HG02642 (cell line): ENCODE measurements at regions not wholly inside any gene's neighbourhood (a gene's known extent, or its start where the extent isn't known, plus 50 kb on each side); places are given as distances from the start of the nearest gene placed in this dataset.
"Not testable (repeated sequence)": the region's sequence is repeated elsewhere in the genome, so short reads cannot be mapped to it uniquely, and the experiment has no call there.

Experiments used
- ATAC-seq: cut with Tn5 transposase; IDR thresholded peaks from one replicate; pipeline ENCODE4 v1.9.1; 2021; ENCODE audit warnings: mild to moderate bottlenecking; ENCODE audit not compliant: unreplicated experiment, poor library complexity

DNA sequence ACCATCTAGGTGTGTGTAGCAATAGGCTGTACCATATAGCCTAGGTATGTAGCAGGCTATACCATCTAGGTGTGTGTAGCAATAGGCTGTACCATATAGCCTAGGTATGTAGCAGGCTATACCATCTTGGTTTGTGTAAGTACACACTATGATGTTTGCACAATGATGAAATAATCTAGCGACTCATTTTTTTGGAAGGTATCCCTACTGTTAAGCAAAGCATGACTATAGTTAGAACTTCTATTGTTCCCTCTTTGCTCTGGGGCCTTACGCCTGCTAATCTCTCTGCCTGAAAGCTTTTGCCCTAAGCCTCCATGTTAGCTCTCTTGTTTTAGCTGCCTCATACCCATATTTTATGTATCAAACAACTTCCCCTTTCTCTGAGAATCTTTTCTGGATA is 563.3 kb downstream of the PIK3C3 start:
- not testable (repeated sequence) for ATAC-seq

DNA sequence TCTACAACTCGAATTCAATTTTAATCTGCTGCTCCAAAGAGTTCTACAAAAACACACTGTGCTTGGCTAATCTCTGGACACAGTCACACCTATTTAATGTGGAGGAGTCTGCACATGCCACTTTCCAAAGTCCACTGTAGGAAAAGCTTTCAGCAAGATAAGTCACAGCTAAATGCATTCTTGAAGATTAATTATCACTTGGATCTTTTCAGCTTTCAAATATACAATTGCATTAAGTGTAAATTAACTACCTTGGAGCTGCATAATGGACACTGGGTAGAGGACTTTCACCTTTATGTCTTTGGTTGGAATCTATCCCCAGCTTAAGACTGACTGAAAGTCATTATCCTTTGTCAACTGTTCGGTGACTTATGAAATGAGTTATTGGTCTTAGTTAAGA is 565.1 kb downstream of the PIK3C3 start:
- ATAC-seq, result no peak

DNA sequence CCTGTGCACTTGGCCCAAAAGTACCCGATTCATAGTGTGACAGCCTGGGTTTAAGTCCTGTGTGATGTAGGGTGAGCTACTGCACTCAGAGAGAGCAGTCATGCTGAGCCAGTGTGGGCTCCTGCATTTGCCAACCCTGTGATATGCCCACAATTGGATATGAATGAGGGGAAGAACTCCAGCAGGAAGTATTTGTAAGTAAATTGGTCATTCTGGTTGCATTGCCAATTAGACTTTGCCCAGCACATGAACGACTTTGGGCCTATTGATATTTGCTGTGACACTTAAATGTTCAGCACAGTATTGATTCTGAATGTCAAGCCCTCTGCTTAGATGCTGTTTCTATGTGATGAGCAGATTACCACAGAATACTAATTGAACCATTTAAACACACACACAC is 570.9 kb downstream of the PIK3C3 start:
- no peak for ATAC-seq

DNA sequence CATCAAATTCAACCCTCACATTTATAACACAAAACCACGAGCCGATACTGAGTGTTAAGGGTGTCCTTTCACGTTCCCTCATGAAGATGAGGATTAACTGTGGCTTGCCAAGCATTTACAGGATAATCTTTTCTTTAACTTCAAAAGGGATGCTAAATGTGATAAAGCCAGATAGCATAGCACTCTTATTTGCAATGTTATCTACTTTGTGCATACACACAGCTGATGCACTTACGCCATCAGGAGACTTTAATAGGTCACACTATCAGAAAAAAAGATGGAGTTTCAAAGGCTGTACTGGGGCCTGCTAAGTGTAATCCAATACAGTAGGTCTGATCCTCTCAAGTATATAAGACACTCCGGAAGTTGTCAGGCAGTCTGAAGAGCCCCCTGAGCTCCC is 572.7 kb downstream of the PIK3C3 start:
- ATAC-seq, result no peak

DNA sequence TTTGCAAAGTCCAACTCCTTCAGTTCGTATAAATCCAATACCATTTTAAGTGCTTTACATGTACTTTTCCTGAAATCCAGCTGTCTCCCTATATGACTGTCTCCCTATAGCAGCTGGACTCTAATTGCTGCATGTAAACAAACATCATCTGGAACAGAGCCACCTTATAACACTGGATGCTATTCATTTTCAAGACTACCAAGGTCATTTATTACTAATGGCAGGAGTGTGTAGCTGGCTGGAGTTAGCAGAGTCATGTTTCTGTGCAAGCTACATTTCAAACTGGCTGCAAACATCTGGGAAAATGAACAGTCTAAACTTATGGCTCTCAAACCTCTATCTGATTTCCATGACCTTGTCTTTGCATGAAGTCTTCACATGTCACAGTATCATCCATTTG is 575.2 kb downstream of the PIK3C3 start:
- no peak for ATAC-seq

DNA sequence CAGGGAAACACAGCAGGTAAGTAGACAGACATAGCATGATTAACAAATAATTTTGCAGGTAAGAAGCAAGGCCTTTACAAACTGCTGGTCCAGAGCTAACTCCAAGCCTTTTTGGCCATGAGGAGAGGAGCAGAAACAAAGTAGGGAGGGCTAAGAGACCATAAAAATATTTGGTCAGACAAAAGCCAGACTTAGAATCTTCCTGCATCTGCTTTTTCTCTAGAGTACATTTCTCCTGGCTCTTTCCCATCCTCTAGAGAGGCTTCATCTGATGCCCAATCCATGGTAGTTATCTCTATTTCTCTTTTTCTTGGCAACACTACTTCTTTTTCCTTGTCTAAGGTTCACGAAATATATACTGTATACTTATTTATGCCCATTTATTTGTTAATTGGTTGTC is 577.1 kb downstream of the PIK3C3 start:
- no peak for ATAC-seq

DNA sequence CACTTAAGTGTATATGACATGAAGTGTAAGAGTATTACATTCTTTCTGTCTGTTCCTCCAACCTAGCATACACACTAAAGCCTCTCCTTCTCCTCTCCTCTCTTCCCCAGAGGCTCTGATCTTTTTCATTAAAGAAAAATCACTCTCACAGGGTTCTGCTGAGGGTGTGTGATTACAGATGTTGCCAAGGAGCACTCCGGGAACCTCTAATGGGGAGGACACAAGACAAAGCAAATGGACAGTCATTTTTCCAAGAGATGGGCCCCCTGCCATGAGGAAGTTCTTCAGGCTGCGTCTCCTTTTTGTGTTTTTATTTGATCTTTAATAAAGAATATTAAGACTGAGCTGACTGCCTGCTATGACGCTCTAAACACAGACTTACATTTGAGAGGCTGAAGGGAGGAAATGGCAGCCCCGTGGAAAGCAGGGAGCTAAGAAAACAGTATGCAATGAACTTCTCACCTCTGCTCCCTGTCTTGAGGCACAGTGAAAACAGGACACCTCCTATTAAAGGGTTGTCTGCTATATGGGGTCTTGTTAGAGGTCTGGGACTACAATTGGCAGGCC is 578.1 kb downstream of the PIK3C3 start:
- no peak for ATAC-seq

DNA sequence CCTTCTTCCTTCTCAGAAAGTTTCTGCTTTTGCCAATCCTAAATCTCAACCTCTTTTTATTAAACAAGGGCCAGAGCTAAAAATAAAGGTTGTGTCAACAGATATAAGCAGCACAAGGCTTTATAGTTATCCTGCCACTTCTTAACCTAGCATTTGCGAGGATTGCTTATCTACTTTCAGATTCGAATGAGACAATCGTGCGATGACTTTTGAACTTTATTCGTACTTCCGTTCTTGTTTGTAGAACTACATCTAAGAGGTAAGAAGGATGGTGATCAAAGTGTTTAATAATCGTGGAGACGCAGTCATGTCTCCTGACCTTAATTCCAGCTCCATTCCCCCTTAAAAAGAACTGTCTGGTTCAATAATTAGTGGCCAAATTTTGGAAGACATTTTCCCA is 578.6 kb downstream of the PIK3C3 start:
- ATAC-seq, result no peak

DNA sequence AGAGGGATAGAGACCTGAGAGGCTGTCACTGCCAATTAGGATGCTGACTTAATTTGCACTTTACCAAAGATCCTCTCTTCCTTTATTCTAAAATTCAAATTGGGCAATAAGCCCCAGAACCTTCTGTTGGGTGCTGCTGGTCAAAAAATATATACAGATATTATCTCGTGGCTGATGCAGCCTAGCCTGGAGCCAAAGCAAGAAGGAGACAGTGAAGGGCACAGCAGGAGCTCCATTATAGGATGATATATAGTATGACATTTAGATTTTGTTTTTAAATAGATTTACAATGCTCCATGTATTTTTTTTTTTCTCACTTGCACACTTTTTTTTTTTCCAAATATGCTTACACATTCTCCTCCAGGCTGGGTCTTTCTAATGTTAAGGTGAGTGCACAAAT is 579.3 kb downstream of the PIK3C3 start:
- ATAC-seq, result no peak

DNA sequence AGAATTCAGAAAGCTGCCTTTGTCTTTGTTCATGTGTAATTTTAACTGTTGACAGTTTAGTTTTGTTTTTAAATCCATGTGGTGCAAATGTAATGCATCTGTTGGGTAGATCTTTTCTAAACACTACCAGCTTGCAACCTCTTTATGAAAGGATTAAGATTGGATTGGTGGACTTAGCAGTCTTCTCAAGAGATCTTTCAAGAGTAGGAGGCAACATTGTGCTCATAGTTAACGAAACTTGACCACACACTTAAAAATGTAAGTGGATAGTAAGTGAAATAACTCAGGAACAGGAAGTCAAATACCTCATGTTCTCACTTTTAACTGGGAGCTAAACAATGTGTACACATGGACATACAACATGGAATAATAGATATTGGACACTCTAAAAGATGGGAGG is 579.0 kb downstream of the RIT2 start:
- no peak for ATAC-seq

DNA sequence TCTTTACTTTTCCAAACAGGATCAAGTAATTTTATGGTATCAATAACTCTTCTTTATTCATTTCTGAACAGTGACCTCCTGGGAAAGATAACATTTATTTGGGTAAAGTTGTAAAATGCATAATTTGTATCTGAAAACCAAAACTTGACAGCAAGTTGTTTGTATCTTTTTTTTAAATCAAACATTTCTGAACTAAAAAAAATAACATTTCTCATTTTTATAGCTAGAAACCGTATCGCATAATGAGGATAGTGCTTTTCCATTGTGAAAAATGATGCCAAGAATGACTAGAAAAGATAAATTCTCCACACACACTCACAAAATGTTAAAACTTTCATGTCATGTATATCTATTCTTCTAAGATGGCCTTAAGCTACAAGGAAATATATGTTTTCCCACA is 578.2 kb downstream of the RIT2 start:
- ATAC-seq, result no peak

DNA sequence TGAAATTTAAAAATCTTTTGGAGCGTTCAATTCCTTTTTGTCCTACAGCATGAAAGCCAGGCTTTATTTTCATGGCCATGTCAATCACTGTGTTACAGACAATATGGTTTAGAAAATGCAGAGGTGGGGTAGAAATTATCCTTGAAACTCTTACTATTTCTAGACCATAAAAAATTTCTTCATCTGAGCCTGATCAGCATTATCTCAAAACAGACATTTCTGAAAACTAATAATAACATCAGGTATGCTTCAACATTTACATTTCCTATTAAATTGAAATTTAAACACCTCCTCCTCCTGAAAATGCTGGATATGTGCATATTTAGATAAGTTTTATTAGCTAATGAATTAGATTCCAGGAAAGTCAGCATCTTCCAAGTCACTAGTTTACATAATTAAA is 570.6 kb downstream of the RIT2 start:
- no peak for ATAC-seq

DNA sequence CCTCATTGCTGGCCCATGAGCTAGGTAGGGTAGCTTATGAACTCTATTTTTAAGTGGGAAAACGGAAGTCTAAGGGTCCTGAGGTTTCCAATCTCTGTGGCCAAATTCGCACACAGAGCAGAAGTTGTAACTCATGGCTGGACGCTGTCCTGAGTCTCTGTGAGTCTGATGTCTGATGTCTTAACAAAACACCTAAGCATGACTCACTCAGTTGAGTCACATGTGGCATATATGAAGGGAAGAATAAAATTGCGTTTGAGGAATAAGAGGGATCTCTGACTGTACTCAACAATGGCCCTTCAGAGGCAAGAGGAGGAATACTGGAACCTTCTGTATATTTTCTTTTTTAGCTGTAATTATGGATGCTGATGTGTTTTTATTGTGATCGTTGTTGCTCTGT is 569.7 kb downstream of the RIT2 start:
- no peak for ATAC-seq

DNA sequence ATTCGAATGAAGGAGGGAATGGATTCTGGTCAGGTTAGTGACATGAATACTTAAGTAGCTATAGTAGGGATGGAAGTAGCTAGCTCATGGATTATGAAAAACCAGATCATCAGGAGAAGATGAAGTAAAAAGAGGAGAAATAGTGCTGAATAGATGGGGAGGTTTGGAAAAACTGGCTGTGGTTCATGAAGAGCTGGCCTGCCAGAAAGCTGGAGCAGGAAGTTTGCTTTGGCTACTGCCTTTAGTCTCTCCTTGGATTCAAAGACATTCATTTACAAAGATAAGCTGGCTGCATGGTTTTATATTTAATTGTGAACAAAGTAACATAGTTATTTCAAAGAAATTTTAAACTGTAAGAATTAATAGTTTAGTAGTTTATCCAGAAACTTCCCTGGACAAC is 567.0 kb downstream of the RIT2 start:
- ATAC-seq, result no peak

DNA sequence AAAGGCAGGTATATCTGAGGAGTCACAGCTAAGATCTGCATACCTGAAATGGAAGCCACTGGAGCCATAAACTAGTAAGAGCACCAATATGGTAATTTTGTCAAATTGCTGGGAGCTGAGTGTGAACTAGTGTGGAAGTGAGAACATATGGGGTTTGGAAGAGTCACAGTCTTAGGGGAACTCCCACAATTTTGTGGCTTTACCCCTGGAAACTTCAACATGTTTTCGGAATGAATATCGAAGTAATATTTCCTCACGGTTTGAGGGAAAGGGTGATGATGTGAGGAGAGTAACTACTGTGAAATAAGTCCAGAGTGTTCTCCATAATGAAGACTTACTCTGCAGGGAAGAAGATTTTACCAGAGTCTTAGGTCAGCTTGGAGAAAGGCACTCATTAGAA is 565.9 kb downstream of the RIT2 start:
- ATAC-seq, result no peak

DNA sequence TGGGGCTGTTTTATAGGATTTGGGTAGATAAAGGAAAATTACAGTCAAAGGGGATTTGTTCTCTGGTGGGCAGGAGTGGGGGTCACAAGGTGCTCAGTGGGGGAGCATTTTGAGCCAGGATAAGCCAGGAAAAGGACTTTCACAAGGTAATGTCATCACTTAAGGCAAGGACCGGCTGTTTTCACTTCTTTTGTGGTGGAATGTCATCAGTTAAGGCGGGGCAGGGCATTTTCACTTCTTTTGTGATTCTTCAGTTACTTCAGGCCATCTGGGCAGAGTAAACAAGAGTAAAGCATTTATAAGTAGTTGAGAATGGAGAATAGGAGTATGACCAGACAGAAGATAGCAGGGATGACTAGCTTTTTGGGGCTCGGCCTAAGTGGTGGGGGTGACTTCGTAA is 562.9 kb downstream of the RIT2 start:
- ATAC-seq, result not testable (repeated sequence)

DNA sequence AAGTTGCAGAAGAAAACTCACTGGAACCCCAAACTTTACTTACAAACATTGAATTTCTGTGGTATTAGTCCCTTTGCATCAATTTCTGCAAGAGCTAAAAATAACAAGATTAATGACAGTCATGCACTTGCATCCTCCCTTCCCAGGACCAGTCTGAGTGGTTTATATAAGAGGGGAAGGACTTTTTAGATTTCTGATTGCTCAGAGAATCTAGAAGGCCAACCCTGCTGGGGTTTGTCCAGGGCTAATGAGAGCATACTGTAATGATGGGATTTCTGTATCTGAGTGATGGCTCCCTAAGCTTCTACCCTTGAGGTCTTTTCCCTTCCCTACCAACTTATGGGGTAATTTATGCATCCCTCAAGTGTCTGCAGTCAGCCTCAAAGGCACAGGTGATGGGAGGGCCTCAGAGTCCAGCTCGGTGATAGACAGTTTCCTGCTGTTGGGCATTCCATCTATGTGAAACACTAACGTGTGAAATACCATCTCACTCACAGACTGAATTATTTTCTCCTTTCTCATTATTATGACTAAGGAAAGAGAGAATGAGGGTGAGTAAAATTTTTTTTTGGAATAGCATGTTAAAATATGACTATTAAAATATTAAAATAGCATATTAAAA is 556.3 kb downstream of the RIT2 start:
- ATAC-seq, result no peak

DNA sequence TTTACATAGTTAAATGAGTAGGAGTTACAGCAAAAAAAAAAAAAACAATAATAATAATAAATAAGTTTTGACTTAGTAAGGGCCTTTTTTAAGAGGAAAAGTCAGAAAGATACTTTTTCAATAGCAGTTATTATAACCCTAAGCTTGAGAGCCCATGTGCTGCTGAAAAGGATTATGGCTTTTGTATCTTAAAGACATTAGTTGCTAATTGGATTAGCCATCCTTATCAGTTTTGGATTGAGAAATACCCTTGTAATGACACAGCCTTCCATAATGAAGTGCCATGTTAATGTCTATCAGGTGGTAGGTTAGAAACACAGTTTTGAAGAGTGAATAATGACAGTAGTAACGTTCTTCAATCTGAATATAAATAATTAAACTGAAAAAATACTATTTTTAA is 554.0 kb downstream of the RIT2 start:
- no peak for ATAC-seq

DNA sequence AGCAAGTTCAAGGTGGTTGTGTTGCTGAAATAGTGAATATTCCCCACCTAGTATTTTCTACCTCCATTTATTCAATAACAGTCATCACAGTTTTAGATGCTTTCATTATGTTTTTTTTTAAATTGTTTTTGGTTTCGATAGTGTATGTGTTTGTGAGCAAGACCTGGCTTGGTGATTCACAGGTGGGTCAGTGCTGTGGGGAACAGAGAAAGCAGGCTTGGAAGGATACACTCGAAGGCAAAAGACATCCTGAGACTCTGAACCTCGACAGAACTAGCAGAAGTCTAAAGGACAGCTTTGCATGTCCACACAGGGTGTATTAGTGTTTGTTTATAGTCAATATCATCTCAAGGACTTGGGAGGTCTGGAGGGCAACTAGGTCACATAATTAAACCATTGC is 551.5 kb downstream of the RIT2 start:
- no peak for ATAC-seq

DNA sequence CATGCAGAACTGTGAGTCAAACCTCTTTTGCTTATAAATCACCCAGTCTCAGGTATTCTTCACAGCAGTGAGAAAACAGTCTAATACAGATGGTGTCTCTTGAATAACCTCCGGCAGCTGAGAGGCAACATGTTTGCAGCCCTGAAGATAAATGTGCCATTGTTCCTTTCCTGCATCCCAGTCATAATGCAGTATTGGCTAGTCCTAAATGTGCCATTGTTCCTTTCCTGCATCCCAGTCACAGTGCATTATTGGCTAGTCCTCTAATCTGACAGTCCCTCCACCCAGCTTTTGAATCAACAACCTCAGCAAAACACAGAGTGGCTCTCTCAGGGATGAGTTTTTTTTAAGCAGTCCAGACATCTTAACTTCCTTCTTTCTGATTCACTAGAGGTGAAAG is 550.7 kb downstream of the RIT2 start:
- no peak for ATAC-seq

DNA sequence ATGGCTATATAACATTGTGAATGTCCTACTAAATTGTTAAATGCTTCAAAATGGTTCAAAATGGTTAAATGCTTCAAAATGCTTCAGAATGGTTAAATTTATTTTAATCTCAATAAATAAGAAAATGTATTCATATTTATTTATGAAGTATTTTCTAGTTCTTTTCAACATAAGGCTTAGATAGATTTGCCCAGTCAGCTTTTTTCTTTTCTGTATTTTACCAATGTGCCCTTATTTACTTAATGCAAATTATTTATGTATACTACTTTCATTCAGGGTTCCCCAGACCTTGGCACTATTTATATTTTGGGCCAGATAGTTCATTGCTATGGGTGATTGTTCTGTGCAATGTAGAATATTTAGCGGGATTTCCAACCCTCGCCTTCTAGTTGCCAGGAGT is 546.7 kb downstream of the RIT2 start:
- no peak for ATAC-seq

DNA sequence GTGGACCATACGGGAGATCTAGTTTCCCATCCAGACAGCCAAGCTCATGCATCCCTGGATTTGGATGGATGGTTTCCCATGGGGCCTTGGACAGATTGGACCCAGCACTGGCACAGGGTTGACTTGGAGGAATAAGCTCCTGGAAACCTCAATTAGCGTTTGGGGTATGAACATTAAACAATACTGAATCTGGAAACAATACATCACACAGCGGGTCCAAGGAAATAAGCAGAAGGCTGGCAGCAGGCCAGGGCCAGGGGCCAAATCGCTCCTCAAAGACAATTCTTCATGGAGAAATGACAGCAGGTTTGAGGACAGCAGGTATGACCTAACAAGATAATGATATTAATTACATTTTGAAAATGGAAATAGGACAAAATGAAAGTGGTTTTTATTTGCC is 540.6 kb downstream of the RIT2 start:
- no peak for ATAC-seq

DNA sequence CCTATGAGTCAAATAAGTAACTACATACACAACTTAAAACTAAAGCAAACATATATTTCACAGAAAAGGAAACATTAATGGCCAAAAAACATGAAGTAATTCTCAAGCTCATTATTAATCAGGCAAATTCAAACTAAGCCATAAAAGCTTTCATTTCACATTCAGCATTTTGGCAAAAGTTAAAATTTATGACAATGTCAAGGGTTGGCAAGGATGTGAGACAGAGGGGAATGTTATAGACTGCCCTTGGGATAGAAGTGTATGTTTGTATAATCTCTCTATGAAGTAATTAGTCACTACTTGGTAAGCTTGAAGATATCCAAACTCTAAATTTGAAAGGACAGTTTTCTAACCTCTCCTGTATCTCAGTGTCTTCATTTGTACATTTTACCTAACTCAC is 539.4 kb downstream of the RIT2 start:
- ATAC-seq, result no peak
